ENCODE measurements at regions not wholly inside any gene's neighbourhood (a gene's known extent, or its start where the extent isn't known, plus 50 kb on each side); places are given as distances from the start of the nearest gene placed in this dataset.
"Not testable (repeated sequence)": the region's sequence is repeated elsewhere in the genome, so short reads cannot be mapped to it uniquely, and the experiment has no call there.

GRCh38 chr17:45646288-45646988, 137.7 kb upstream of the CRHR1 start:
- no peak for DNase-seq

GRCh38 chr17:45648642-45649041, 135.5 kb upstream of the CRHR1 start:
- DNase-seq = no peak

DNA sequence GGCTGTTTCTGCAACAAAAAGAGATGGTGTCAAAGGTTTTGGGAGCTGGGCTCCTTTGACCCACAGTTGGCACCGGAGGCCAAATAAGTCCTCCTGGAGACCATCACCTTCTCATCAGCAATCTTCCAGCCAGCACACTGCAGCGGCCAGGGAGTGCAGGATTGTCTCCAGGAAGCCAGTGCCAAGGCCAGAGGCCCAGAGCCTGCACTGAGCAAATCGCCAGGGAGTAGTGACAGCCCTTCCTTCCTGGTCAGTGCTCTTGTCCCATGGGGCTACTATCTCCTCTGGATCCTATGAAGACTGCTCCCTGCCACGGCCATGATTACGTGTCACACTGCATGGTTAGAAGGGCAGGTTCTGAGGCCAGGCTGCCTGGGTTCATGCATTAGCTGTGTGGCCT, 134.3 kb upstream of the CRHR1 start:
- no peak for DNase-seq

- no peak for DNase-seq
Observed at GRCh38 chr17:45650561-45650960, 133.6 kb upstream of the CRHR1 start.

DNA sequence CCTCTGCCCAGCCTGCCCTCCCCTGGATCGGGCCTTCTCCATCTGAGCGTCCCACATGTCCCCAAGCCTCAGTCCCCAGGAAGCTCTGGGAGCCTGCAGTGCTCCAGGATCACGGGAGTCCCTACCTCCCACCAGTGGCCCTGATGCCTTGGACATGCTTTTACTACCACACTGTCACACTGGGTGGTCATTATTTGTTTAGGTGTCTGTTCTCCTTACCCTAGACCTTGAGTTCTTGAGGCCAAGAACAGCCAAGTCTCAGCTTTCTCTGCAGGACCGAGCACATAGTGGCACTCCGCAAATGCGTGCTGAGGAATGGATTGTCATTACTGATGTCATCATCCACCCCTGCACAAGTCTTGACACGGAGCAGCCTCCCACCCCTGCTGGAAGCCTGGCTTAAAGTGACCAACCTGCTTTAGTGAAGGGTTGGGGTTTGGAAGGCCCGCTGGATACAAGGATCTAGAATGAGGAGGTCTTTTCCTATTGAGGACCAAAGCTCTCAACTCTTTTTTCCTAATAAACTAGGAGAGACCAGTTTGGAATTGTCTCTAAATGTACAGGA, 132.9 kb upstream of the CRHR1 start:
- no peak for DNase-seq

DNA sequence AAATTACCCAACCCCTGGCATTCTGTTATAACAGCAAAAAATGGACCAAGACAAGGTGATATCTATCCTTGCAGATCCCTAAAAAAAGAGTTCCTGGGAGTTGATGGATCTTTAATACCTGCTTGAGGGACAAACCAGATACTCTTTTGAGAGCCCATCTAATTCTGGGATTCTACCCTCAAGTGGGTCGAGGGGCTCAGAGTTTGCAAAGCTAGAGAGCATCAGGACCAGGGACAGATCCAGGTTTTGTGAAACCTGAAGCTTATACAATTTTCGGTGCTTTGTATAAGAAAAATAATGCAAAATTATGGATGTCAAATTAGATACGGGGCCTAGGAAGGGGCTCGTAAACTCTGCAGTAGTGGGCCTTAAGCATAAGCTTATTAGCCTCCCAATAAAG, 130.5 kb upstream of the CRHR1 start:
- DNase-seq = no peak

- DNase-seq = no peak
Observed at GRCh38 chr17:45656527-45657181, 127.5 kb upstream of the CRHR1 start.

GRCh38 chr17:45660474-45660873, 123.6 kb upstream of the CRHR1 start:
- no peak for DNase-seq

DNA sequence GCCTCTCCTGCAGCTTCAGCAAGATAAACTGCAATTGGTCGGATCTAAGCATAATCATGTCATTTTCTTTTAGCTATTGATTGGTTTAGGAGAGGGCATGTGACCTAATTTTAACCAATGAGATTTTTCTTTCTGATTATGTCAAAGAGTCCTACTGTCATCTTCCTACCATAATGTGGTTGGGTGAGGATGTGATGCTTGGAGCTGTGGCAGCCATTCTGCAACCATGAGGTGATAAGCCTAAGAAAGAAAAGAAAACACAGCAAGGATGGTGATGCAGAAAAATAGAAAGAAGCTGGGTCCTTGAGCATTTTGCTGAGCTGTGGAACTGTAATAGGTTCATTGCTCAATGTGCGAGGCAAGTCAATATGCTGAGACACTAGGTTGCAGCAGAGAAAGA, 121.7 kb upstream of the CRHR1 start:
- DNase-seq = no peak

DNA sequence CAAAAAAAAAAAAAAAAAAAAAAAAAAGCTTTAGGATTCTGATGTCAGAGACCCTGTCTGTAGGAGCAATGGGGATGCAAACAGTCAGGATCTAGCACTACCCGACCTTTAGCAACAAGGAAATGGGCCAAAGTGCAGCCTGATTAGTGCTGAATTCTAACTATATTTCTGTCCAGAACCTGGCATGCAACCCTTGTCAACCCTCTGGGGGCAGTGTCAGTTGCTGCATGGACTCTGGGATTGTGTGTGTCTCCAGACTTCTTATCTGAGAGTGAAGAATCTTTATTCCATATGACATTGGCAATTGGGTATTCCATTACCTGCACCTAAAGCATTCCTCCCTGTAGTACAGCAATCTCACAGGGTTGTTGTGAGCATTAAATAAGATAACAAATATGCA, 120.3 kb upstream of the CRHR1 start:
- no peak for DNase-seq

DNA sequence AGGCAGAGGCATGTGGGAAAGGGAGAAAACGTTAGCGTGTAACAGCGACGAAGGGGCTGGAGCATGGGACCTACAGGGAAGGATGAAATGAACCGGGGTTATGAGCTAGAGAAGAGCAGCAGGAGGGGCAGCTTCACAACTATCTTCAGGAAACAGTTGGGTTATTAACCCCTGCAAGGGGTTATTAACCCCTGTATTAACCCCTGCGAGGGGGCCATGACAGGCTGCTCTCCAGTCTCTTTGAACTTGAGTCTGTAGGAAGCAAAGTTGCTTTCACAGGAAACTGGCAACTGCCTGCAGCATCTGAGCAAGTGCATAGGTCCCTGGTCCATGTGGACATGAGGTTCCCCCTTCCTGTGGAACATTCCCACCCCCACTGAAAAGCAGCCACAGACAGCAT, 119.2 kb upstream of the CRHR1 start:
- DNase-seq = no peak

- DNase-seq = no peak
Observed at GRCh38 chr17:45666046-45666600, 118.0 kb upstream of the CRHR1 start.

DNA sequence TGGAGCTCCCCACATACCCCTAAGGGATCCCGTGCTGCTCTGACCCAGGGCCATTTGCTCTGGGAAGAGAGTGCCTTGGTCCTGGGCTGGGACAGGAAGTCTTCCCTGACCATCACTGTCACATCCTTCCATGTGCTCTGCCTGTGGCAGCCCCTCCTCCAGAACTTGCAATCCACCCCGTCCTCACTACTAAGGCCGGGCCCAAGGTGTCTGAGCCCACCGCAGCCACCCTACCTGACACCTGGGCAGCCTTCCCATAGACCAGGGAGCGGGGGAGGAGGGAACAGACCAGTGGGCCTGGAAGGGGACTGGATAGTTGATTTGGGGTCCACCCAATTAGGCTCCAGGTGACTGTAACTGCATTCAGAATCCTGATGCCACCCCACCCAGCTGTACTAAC, 117.5 kb upstream of the CRHR1 start:
- DNase-seq = no peak

GRCh38 chr17:45667591-45668171, 116.4 kb upstream of the CRHR1 start:
- peak in 1 of 56 donors; percentile 29 for DNase-seq

- DNase-seq = no peak
Observed at GRCh38 chr17:45668316-45668715, 115.8 kb upstream of the CRHR1 start.

DNA sequence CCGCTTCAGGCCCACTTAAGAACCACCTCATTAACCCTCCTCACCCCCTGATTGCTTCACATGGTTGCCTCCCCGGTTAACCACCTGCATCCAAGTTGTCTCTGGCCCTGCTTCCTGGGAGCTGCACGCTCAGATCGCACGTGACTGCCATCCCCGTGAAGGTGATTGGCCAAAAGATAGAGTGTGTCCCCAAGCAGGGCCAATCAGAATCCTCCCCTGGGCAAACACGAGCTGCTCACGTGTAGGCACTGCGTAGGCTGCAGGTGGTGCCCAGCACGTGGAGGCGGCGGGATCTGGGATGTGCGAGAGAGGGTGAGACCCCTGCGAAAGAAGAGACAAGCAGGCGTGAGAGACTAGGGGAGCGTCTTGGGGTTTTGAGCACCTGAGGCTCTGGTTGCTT, 111.8 kb upstream of the CRHR1 start:
- no peak for DNase-seq

GRCh38 chr17:45672792-45673191, 111.3 kb upstream of the CRHR1 start:
- DNase-seq = no peak

DNA sequence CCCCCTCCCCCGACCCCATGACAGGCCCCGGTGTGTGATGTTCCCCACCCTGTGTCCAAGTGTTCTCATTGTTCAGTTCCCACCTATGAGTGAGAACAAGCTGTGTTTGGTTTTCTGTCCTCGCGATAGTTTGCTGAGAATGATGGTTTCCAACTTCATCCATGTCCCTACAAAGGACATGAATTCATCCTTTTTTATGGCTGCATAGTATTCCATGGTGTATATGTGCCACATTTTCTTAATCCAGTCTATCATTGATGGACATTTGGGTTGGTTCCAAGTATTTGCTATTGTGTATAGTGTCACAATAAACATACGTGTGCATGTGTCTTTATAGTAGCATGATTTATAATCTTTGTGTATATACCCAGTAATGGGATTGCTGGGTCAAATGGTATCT, 110.4 kb upstream of the CRHR1 start:
- not testable (repeated sequence) for DNase-seq

DNA sequence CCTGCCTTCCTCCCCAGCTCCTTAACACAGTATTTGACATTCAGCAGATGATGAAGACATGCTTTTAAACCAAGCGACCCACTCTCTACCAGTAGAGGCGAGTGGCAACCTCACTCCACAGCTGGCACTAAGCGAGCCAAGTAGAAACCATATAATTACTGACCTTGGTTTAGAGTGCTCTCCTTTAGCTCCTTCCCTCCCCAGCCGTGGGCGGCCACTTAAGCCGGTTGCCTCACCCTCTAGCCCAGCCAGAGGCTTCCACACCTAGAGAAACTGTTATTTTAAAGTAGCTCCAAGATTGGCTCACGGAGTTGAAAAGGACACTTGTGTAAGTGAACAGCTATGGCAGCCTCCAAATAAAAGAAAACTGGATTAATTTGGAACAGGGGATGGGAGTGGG, 109.1 kb upstream of the CRHR1 start:
- no peak for DNase-seq

GRCh38 chr17:45675892-45676291, 108.2 kb upstream of the CRHR1 start:
- DNase-seq = no peak

GRCh38 chr17:45676695-45677094, 107.4 kb upstream of the CRHR1 start:
- DNase-seq = no peak

DNA sequence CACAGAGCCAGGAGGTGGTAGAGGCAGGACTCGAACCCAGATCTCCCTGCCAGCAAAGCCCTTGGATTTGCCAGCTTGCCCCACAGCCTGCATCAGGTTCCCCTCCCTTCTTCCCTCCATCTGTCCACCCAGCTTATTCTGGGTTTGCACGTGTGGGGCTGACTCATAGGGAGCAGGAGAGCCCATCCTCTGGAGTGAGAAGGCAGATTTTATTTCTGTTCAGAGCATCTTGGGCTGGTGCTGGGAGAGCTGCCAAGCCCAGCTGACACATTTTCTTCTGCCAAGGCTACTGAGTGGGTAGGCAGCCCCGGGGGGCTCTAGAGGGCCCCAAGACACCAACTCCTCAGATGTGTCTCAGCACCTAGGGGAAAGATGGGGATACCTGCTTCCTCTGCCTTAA, 106.3 kb upstream of the CRHR1 start:
- DNase-seq = no peak

Data from nucleus accumbens (tissue), 56 donors.